GM18909 (cell line): ENCODE measurements at regions not wholly inside any gene's neighbourhood (a gene's known extent, or its start where the extent isn't known, plus 50 kb on each side); places are given as distances from the start of the nearest gene placed in this dataset.

Source experiments
- ATAC-seq: cut with Tn5 transposase; IDR thresholded peaks from one replicate; pipeline ENCODE4 v1.9.1; 2021; ENCODE audit warnings: mild to moderate bottlenecking; ENCODE audit not compliant: unreplicated experiment, poor library complexity

GRCh38 chr2:16338026-16338425, 327.6 kb downstream of the CYRIA start:
- no peak for ATAC-seq

- no peak for ATAC-seq
These were observed 328.7 kb downstream of the CYRIA start for GRCh38 chr2:16336916-16337315.

- ATAC-seq, result no peak
These were observed 329.1 kb downstream of the CYRIA start for GRCh38 chr2:16336491-16336890.

- ATAC-seq, result no peak
These were observed 329.7 kb downstream of the CYRIA start for GRCh38 chr2:16335947-16336346.

- ATAC-seq, result no peak
These were observed 330.1 kb downstream of the CYRIA start for GRCh38 chr2:16335604-16335930.

- ATAC-seq, result no peak
These were observed 330.6 kb downstream of the CYRIA start for GRCh38 chr2:16334886-16335603.

- no peak for ATAC-seq
These were observed 331.3 kb downstream of the CYRIA start for GRCh38 chr2:16334366-16334765.

GRCh38 chr2:16333681-16334080, 332.0 kb downstream of the CYRIA start:
- ATAC-seq, result no peak

- ATAC-seq, result no peak
These were observed 332.7 kb downstream of the CYRIA start for GRCh38 chr2:16332681-16333557.

- ATAC-seq, result no peak
These were observed 333.9 kb downstream of the CYRIA start for GRCh38 chr2:16331772-16332171.

GRCh38 chr2:16330982-16331381, 334.7 kb downstream of the CYRIA start:
- no peak for ATAC-seq

- ATAC-seq, result no peak
These were observed 335.1 kb downstream of the CYRIA start for GRCh38 chr2:16330571-16330970.

GRCh38 chr2:16330012-16330411, 335.6 kb downstream of the CYRIA start:
- ATAC-seq, result no peak

- ATAC-seq, result no peak
These were observed 336.2 kb downstream of the CYRIA start for GRCh38 chr2:16329421-16329820.

- ATAC-seq, result no peak
These were observed 337.0 kb downstream of the CYRIA start for GRCh38 chr2:16328521-16329190.

- no peak for ATAC-seq
These were observed 338.3 kb downstream of the CYRIA start for GRCh38 chr2:16327326-16327725.

- no peak for ATAC-seq
These were observed 338.8 kb downstream of the CYRIA start for GRCh38 chr2:16326711-16327300.

GRCh38 chr2:16325976-16326510, 339.6 kb downstream of the CYRIA start:
- ATAC-seq, result no peak

- ATAC-seq, result no peak
These were observed 340.3 kb downstream of the CYRIA start for GRCh38 chr2:16325016-16325975.
